SK-N-DZ (cell line): ENCODE measurements at regions not wholly inside any gene's neighbourhood (a gene's known extent, or its start where the extent isn't known, plus 50 kb on each side); places are given as distances from the start of the nearest gene placed in this dataset.

ENCODE experiments used
- DNase-seq: peaks from one replicate; pipeline ENCODE4 v3.0.0-alpha.2; 2015; ENCODE audit warnings: low spot score

DNA sequence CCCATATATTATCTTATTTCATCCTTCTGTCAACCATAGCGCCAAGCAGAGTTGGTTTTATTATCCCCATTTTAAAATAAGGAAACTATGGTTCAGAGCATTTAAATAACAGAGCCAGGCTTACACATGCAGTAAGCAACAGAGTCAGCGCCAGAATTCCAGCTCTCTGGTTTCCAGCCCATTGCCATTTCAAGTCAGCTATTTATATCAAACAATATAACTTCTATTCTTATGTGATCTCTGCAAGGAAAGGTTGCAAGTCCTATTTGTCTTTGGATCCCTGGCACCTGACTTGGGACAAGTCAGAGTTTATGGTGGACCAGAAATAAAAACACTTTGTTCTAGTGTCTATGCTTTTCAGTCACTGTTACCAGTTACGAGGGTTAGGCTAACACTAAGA, 174.1 kb upstream of the EEA1 start:
- DNase-seq: no peak

DNA sequence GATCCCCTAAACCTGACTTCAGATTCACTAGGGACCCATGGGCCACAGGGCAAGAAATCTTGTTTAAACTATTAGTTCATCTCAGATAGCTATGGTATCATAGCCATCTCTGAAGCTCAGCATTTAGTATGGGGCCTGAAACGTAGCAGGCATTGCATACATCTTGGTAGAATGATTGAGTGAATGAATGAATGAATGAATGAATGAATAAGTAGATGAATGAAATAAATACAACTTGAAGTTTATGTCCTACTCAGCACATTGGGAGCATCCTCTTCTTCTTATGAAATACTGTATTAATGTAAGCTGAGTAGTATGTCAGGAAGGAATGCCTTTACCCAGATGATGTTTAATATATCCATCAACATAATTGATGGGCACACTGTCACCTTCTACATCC, 175.4 kb upstream of the EEA1 start:
- no peak for DNase-seq

GRCh38 chr12:93106910-93107309, 177.8 kb upstream of the EEA1 start:
- DNase-seq: no peak

- DNase-seq: no peak
Measured at GRCh38 chr12:93107514-93108312, 178.6 kb upstream of the EEA1 start.

GRCh38 chr12:93108985-93109384, 179.9 kb upstream of the EEA1 start:
- DNase-seq: no peak

DNA sequence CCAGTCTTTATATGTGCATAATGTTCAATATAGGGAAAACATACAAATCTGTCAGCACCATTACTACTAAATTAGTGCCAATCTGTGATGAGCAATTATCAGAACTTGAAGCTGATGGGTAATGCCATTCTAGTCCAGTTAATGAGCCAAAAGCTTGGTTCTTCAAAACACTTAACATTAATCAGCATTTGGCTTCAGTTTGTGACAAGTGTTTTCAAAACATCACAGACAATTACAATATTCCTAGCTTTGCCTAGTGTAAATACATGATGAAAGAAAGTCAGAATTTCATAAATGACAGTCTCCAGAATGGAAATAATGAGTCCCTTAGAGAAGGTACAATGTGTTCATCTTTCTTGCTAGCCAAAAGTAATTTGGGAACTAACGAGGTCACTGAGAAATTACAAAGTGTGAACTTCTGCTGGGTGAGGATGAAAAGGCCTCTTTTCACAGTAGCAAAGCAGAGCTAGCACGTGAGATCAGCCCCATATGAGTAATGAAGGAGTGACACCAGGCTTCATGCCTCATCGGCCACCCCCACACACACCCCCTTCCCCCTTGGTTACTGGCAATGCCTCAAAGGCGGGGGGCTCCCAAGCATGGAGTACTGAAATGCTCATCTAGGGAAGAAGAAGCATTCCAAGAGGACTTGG, 180.6 kb upstream of the EEA1 start:
- DNase-seq: no peak

DNA sequence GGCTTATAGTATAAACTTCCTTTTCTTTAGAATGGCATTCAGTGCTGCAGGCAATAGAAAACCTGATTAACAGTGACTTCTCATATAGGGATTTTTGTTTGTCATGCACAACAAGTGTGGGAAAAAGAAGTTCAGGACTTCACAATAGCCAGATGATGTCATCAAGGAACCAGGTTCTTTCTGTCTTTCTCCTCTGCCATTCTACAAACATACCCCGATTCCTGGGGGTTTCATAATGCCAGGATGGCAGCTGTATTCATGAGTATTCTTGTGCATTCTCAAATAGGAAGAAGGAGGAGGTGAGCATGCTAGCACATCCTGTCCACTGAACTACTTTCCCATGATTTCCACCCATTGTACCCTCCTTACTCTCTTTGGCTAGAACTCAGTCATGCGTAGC, 182.7 kb upstream of the EEA1 start:
- no peak for DNase-seq

- DNase-seq: no peak
Measured at GRCh38 chr12:93113317-93114006, 184.4 kb upstream of the EEA1 start.

GRCh38 chr12:93115198-93115601, 186.1 kb upstream of the EEA1 start:
- no peak for DNase-seq

- no peak for DNase-seq
Measured at GRCh38 chr12:93115646-93116045, 186.6 kb upstream of the EEA1 start.

DNA sequence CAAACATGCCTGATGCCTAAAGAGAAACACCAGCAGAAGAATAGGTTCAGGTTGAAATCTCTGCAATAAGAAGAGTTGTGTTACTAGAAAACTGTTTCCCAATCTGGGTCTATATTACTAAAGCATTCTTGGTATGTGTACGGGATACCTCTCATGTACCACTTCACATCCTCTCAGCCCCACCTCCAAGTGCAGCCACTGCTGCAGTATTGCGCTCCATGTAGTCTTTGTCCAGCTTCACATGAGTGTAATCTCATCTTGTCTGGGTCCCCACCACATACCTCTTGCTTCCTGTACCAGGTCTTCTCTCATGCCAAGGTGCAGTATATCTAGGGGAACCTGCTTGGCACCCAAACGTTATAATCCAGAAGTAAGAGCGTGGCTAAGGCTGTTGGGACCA, 187.5 kb upstream of the EEA1 start:
- DNase-seq: no peak

GRCh38 chr12:93121729-93122488, 192.8 kb upstream of the EEA1 start:
- no peak for DNase-seq

DNA sequence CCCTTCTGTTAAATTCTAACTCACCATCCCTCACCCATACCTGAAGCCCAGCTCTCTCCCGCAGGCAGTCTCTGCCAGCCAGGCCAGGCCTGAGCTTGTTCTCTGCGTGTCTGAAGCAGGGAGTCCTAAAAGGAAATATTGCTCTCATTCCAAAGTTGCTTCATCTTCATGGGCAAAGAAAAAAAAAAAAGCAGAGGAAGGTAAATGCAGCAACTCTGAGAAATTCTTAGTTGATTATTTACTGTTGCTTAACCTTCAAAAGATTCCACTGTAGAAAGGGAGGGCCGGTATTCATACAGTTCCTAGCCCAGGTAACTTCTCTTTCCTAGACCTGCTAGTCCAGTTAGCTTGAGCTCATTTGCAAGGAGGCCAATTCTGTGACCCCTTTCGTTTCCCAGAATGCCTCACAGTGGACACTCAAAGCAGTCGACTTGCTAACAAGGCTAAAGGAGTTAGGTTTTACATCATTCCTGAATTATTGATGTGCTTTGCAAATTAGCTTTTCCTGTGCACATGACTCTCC, 193.5 kb upstream of the EEA1 start:
- DNase-seq: no peak

GRCh38 chr12:93125126-93125525, 196.0 kb upstream of the EEA1 start:
- no peak for DNase-seq

DNA sequence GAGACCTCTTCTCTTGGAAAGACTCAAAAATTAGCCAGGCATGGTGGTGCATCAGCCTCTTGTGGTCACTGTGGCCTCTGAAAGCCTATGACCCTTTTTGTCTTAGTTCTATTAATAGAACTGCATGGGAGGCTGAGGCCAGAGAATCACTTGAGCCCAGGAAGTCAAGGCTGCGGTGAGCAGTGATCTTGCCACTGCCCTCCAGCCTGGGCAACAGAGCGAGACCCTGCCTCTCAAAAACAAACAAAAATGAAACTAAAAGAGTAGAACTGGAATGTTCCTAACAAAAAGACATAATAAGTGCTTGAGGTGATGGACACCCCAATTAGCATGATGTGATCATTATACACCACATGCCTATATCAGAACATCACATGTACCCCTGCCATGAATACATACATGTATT, 197.0 kb upstream of the EEA1 start:
- no peak for DNase-seq

DNA sequence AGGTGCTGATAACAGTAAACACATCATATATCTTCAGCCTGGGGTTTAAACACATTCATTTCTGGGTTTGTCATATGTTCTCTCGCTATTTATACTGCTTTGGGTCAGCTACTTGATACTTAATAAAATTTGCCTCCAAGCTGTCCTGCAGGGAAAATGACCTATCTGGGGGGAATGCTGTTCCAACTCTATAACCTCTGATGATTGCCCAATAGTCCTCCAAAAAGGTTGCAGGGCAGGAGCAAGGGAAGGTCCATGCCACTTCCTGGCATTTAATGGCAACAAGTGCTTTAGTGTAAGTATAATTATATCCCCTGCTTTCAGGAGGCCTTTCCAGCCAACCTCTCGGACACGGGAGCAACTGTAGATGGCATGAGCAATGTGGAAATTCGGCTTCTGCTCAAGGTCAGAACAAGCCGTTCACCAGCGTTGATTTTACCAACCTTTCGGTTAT, 198.0 kb upstream of the EEA1 start:
- DNase-seq: no peak

GRCh38 chr12:93127582-93128331, 198.7 kb upstream of the EEA1 start:
- no peak for DNase-seq

DNA sequence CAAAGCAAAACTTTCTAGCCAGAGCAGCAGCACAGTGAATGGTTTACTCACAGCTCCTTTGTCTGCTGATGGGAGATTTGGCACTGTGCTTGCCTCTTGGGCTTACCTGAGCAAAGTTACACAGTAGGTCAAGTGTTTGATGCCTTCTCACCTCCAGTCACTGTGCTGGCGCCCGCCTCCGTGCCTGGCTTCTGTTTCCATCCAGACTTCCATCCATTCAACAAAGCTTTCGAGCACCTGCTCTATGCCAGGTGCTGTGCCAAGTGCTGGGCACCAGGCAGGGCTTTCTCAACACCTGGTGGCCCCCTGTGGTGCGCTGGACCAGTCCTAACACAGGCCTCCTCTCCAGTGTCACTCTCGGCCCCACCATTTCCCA, 199.2 kb upstream of the EEA1 start:
- no peak for DNase-seq

DNA sequence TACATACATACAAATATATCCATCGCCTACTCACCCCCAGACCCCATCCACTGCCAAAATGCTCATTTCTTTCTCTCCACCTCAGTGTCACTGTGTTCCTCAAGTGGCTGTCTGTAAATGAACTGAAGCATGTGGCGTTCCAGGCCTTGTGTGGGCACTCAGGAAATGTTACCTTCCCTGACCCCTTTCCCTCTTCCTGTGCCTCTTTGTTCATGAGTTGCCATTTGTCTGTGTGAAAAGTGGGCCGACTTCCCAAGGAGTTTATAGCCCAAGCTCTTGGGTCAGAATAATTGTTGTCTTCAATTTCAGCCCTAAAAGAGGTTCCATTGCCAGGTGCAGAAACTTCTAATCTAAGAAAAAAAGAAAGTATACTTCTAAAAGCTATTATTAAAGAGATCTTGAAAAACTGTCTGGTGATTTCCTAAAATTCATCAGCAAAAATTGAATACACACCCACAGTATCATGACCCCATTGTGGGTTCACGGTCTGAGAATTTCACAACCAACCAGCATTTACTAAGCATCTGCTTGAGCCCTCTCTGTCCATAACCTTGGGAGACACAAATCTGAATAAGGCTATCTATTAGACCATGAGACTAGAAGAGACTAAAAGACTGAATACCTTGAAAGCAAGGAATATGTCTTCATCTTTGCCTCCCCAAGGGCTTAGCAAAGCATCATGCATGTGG, 201.4 kb upstream of the EEA1 start:
- DNase-seq: no peak

GRCh38 chr12:93133361-93133760, 204.3 kb upstream of the EEA1 start:
- no peak for DNase-seq
